Panc1 (cell line): ENCODE measurements at regions not wholly inside any gene's neighbourhood (a gene's known extent, or its start where the extent isn't known, plus 50 kb on each side); places are given as distances from the start of the nearest gene placed in this dataset.

Experiments used
- POLR2AphosphoS5 ChIP-seq: IDR thresholded peaks from 2 replicates; pipeline ENCODE4 v1.6.1; 2012; ENCODE audit warnings: mild to moderate bottlenecking, low read depth, low read length, moderate library complexity
- REST ChIP-seq, 2 experiments: IDR thresholded peaks; 2 replicates each; pipeline ENCODE4 v1.6.1; 2011 to 2012; ENCODE audit warnings: low read depth in 2 of 2, control low read depth in 1 of 2, low read length in 1 of 2, mild to moderate bottlenecking in 1 of 2, moderate library complexity in 1 of 2; ENCODE audit not compliant: insufficient read depth in 1 of 2
- SIN3A ChIP-seq: IDR thresholded peaks from 2 replicates; pipeline ENCODE4 v1.6.1; 2012; ENCODE audit warnings: low read depth, mild to moderate bottlenecking, low read length, moderate library complexity, borderline replicate concordance; ENCODE audit not compliant: insufficient read depth
- TCF7L2 ChIP-seq: IDR thresholded peaks from 2 replicates; pipeline ENCODE4 v1.6.1; 2011; ENCODE audit warnings: mild to moderate bottlenecking, low read depth, low read length, inconsistent platforms
- TF ChIP-seq, protein P1 (sequence below): fragments of 450-650 bp; IDR thresholded peaks from 2 replicates; pipeline ENCODE4 v1.5.1; 2017; ENCODE audit warnings: mild to moderate bottlenecking

DNA sequence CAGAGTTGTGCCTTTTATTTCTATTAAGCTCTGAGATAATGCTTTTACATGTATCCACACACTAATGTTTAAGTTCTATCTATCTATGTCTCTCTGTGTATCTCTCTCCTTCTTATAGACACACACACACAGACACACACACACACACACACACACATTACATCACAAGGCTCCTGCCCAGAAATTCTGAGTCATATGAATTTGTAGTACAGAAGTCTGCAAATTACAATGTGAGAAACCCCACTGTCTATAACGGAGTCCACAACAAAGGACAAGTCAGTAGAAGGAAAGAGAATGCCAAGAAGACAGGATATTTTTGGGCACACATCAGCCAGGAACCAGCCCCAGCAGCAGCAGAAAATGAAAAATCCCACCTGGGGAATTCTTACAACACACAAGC, 142.4 kb downstream of the EN1 start:
- TF ChIP-seq, protein P1, sequence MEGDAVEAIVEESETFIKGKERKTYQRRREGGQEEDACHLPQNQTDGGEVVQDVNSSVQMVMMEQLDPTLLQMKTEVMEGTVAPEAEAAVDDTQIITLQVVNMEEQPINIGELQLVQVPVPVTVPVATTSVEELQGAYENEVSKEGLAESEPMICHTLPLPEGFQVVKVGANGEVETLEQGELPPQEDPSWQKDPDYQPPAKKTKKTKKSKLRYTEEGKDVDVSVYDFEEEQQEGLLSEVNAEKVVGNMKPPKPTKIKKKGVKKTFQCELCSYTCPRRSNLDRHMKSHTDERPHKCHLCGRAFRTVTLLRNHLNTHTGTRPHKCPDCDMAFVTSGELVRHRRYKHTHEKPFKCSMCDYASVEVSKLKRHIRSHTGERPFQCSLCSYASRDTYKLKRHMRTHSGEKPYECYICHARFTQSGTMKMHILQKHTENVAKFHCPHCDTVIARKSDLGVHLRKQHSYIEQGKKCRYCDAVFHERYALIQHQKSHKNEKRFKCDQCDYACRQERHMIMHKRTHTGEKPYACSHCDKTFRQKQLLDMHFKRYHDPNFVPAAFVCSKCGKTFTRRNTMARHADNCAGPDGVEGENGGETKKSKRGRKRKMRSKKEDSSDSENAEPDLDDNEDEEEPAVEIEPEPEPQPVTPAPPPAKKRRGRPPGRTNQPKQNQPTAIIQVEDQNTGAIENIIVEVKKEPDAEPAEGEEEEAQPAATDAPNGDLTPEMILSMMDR: no peak
- TF ChIP-seq POLR2AphosphoS5 (no peak), REST (IDR thresholded peaks at IDR 0.05; ENCODE audit: insufficient read depth in 1 of 2, low read depth in 2 of 2, low read length in 1 of 2) (no peak), TCF7L2 (no peak), SIN3A (no peak)
